Tibial nerve (tissue), 4 donors: ENCODE measurements at regions not wholly inside any gene's neighbourhood (a gene's known extent, or its start where the extent isn't known, plus 50 kb on each side); places are given as distances from the start of the nearest gene placed in this dataset.
A peak's percentile ranks its signal among the peaks of the same experiment; 100 is the strongest.

Experiments used
- DNase-seq, 2 donors: peaks; one replicate each; pipeline ENCODE4 v3.0.0-alpha.2; 2019; ENCODE audit warnings: low spot score in 2 of 2
- H3K27ac ChIP-seq, 4 donors: fragments of 200-600 bp; sonication (generic) in 3 of 4; one replicate each; pipeline ENCODE4 v1.5.1; 2017 to 2019; ENCODE audit warnings: mild to moderate bottlenecking in 1 of 4
- H3K27me3 ChIP-seq, 2 donors: fragments of 200-600 bp; sonication (generic) in 1 of 2; one replicate each; pipeline versions ENCODE4 v1.5.1 to v1.6.0; 2017 to 2019
- H3K36me3 ChIP-seq, 3 donors: fragments of 200-600 bp; sonication (generic); one replicate each; pipeline ENCODE4 v1.5.1; 2018 to 2019
- H3K4me1 ChIP-seq, 4 donors: fragments of 200-600 bp; sonication (generic) in 3 of 4; one replicate each; pipeline ENCODE4 v1.5.1; 2017 to 2019
- H3K4me3 ChIP-seq, 4 donors: fragments of 200-600 bp; sonication (generic) in 3 of 4; one replicate each; pipeline ENCODE4 v1.5.1; 2017 to 2019; ENCODE audit warnings: mild to moderate bottlenecking in 1 of 4, moderate library complexity in 1 of 4
- H3K9me3 ChIP-seq, 4 donors: fragments of 200-600 bp; sonication (generic) in 3 of 4; one replicate each; pipeline ENCODE4 v1.5.1; 2017 to 2019
- EP300 ChIP-seq, 2 donors: sonication (generic); formaldehyde crosslinking; IDR thresholded peaks; one replicate each; pipeline ENCODE4 v1.6.1; 2017; ENCODE audit warnings: antibody characterized with exemption in 2 of 2, mild to moderate bottlenecking in 1 of 2
- POLR2A ChIP-seq, 2 donors: fragments of 450-650 bp; IDR thresholded peaks; one replicate each; pipeline ENCODE4 v1.6.1; 2017; ENCODE audit warnings: antibody characterized with exemption in 2 of 2, mild to moderate bottlenecking in 2 of 2, moderate library complexity in 2 of 2
- WGBS, 2 donors: methylation state at CpG; one replicate each; pipeline ENCODE4 v1.1.5; 2018; 5-methylcytosine and 5-hydroxymethylcytosine counted together
- TF ChIP-seq, protein P1 (sequence below), 5 experiments: fragments of 200-600 bp in 3 of 5; fragments of 450-650 bp in 2 of 5; sonication (generic) in 3 of 5; IDR thresholded peaks; one replicate each; pipeline ENCODE4 v1.5.1; 2016 to 2019; ENCODE audit warnings: antibody characterized with exemption in 5 of 5, mild to moderate bottlenecking in 3 of 5, moderate library complexity in 2 of 5

GRCh38 chr14:27145170-27145569, 547.3 kb upstream of the NOVA1 start:
- DNase-seq = no peak
- no peak for TF ChIP-seq EP300 (IDR thresholded peaks at IDR 0.05)
- TF ChIP-seq, protein P1, sequence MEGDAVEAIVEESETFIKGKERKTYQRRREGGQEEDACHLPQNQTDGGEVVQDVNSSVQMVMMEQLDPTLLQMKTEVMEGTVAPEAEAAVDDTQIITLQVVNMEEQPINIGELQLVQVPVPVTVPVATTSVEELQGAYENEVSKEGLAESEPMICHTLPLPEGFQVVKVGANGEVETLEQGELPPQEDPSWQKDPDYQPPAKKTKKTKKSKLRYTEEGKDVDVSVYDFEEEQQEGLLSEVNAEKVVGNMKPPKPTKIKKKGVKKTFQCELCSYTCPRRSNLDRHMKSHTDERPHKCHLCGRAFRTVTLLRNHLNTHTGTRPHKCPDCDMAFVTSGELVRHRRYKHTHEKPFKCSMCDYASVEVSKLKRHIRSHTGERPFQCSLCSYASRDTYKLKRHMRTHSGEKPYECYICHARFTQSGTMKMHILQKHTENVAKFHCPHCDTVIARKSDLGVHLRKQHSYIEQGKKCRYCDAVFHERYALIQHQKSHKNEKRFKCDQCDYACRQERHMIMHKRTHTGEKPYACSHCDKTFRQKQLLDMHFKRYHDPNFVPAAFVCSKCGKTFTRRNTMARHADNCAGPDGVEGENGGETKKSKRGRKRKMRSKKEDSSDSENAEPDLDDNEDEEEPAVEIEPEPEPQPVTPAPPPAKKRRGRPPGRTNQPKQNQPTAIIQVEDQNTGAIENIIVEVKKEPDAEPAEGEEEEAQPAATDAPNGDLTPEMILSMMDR (IDR thresholded peaks at IDR 0.05) = no peak
- Histone ChIP-seq H3K4me1 (no peaks in the 10 kb centered on the region), H3K36me3 (no peaks in the 10 kb centered on the region), H3K27me3 (no peaks in the 10 kb centered on the region), H3K4me3 (no peak overlapping the region), H3K27ac (no peak overlapping the region), H3K9me3 (peaks cover 0 to 2% (median 0%) of the 10 kb centered on the region in 4 donors)
- 92 to 97% methylated on average over 1 of the region's 1 CpG for WGBS, 2 donors

DNA sequence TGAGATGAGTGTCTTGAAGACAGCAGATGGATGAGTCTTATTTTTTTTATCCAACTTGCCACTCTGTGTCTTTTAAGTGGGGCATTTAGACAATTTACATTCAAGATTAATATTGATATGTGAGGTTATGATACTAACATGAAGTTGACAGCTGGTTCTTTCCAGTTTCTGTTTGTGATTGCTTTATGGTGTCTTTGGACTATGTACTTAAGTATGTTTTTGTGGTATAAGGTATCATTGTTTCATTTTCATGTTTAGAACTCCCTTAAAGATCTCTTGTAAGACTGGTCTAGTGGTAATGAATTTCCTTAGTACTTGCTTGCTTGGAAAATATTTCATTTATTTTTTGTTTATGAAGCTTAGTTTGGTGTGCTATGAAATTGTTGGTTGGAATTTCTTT, 550.3 kb upstream of the NOVA1 start:
- no peak for DNase-seq
- H3K4me3 ChIP-seq = no peak overlapping the region
- H3K4me1 ChIP-seq = no peaks in the 10 kb centered on the region
- TF ChIP-seq EP300 (IDR thresholded peaks at IDR 0.05) (no peak), POLR2A (IDR thresholded peaks at IDR 0.05) (no peak)
- TF ChIP-seq, protein P1 (IDR thresholded peaks at IDR 0.05) = no peak
- H3K36me3 ChIP-seq = no peaks in the 10 kb centered on the region
- H3K9me3 ChIP-seq = peaks cover 0 to 13% (median 0%) of the 10 kb centered on the region in 4 donors
- H3K27me3 ChIP-seq = no peaks in the 10 kb centered on the region
- no peak overlapping the region for H3K27ac ChIP-seq

DNA sequence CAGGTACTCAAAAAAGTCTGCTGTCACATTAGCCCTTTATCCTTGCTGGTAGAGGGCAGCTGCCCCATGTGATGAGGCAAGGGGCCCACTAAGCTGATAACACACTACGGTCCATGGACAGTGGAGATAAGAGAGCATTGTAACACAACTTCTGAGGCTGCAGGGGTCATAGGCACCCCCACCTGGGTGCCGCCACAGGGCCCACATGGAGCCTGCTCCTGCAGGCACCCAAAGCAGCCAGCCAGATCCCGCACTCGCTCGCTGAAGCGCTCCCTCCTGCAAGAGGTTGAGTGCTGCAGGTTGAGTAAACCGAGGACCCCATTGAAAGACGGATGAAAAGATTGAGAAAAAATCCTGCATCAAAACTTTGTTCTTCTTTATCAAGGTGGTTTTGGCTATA, 566.3 kb upstream of the NOVA1 start:
- TF ChIP-seq EP300 (IDR thresholded peaks at IDR 0.05) (no peak), POLR2A (IDR thresholded peaks at IDR 0.05) (no peak)
- TF ChIP-seq, protein P1 (IDR thresholded peaks at IDR 0.05) = no peak
- WGBS, 2 donors = 88 to 94% methylated on average over 8 of the region's 8 CpGs

GRCh38 chr14:27175489-27175888, 577.7 kb upstream of the NOVA1 start:
- no peak overlapping the region for H3K4me3 ChIP-seq
- peaks cover 0 to 10% (median 0%) of the 10 kb centered on the region in 4 donors for H3K9me3 ChIP-seq
- 94% methylated on average over 6 of the region's 6 CpGs for WGBS, 2 donors
- TF ChIP-seq EP300 (IDR thresholded peaks at IDR 0.05) (no peak), POLR2A (IDR thresholded peaks at IDR 0.05) (no peak)
- TF ChIP-seq, protein P1 (IDR thresholded peaks at IDR 0.05) = no peak
- no peak overlapping the region for H3K27ac ChIP-seq
- H3K36me3 ChIP-seq = no peaks in the 10 kb centered on the region
- H3K4me1 ChIP-seq = no peaks in the 10 kb centered on the region
- H3K27me3 ChIP-seq = no peaks in the 10 kb centered on the region
- no peak for DNase-seq

More for the DNA sequence above, 566.3 kb upstream of the NOVA1 start:
- Histone ChIP-seq H3K4me3 (no peak overlapping the region), H3K27me3 (no peaks in the 10 kb centered on the region), H3K36me3 (no peaks in the 10 kb centered on the region), H3K9me3 (no peaks in the 10 kb centered on the region), H3K4me1 (no peaks in the 10 kb centered on the region), H3K27ac (no peak overlapping the region)
- DNase-seq = no peak

DNA sequence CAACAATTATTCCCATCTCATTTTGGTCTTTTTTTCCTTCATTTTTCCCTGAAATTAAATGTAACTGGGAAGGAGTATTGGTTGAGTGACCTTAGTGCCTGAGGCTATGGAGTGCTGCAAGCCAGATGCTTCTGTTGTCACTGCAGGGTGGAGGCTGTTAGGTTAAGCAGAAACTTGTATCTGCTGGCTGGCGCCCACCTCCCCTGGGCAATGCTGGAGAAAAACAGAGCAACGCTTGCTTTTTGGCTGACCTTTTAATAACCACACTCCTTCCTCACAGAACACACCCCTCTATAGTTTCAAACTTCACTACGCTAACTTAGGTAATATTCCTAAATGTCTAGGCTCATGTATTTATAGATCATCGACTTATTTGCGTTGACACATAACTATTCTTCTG, 583.5 kb upstream of the NOVA1 start:
- DNase-seq = peak in 1 of 2 donors; percentile 6
- H3K27me3 ChIP-seq = no peaks in the 10 kb centered on the region
- H3K4me1 ChIP-seq = no peaks in the 10 kb centered on the region
- no peak overlapping the region for H3K4me3 ChIP-seq
- TF ChIP-seq EP300 (IDR thresholded peaks at IDR 0.05) (no peak), POLR2A (IDR thresholded peaks at IDR 0.05) (no peak)
- TF ChIP-seq, protein P1 (IDR thresholded peaks at IDR 0.05) = no peak
- WGBS, 2 donors = 65 to 71% methylated on average over 5 of the region's 5 CpGs
- no peaks in the 10 kb centered on the region for H3K9me3 ChIP-seq
- no peak overlapping the region for H3K27ac ChIP-seq
- H3K36me3 ChIP-seq = no peaks in the 10 kb centered on the region
